Adrenal gland (tissue), 9 donors: ENCODE measurements at regions not wholly inside any gene's neighbourhood (a gene's known extent, or its start where the extent isn't known, plus 50 kb on each side); places are given as distances from the start of the nearest gene placed in this dataset.

ENCODE experiments used
- DNase-seq, 7 donors: peaks; one replicate each; pipeline ENCODE4 v3.0.0-alpha.2; 2019 to 2020
- H3K27ac ChIP-seq, 5 donors: fragments of 200-600 bp; sonication (generic) in 4 of 5; 1 replicate in 3 of 5; 2 replicates in 2 of 5; pipeline versions ENCODE4 v1.5.1 to v1.8.0; 2016 to 2020; ENCODE audit warnings: mild to moderate bottlenecking in 1 of 5
- H3K27me3 ChIP-seq: fragments of 200-600 bp; 2 replicates; pipeline ENCODE4 v1.8.0; 2021
- H3K36me3 ChIP-seq, 2 donors: fragments of 200-600 bp; replicated peaks in 1 of 2; 1 replicate in 1 of 2; 2 replicates in 1 of 2; pipeline versions ENCODE4 v1.5.1 to v1.8.0; 2018 to 2022
- H3K4me1 ChIP-seq, 2 donors: fragments of 200-600 bp; replicated peaks in 1 of 2; 1 replicate in 1 of 2; 2 replicates in 1 of 2; pipeline versions ENCODE4 v1.5.1 to v1.8.0; 2018 to 2021
- H3K4me3 ChIP-seq, 4 donors: fragments of 200-600 bp; sonication (generic) in 3 of 4; one replicate each; pipeline ENCODE4 v1.5.1; 2016 to 2018
- H3K9me3 ChIP-seq, 3 donors: fragments of 200-600 bp; sonication (generic) in 1 of 3; replicated peaks in 1 of 3; 1 replicate in 2 of 3; 2 replicates in 1 of 3; pipeline versions ENCODE4 v1.5.1 to v1.8.0; 2016 to 2021
- CTCF ChIP-seq, 6 experiments: fragments of 450-650 bp in 4 of 6; fragments of 200-600 bp in 2 of 6; sonication (generic) in 1 of 6; IDR thresholded peaks; 1 replicate in 5 of 6; 2 replicates in 1 of 6; pipeline versions ENCODE4 v1.5.1 to v1.8.0; 2016 to 2021; ENCODE audit warnings: antibody characterized with exemption in 6 of 6, mild to moderate bottlenecking in 2 of 6, moderate library complexity in 1 of 6
- POLR2A ChIP-seq, 2 donors: fragments of 450-650 bp; IDR thresholded peaks; one replicate each; pipeline ENCODE4 v1.6.1; 2017; ENCODE audit warnings: antibody characterized with exemption in 2 of 2, mild to moderate bottlenecking in 2 of 2, moderate library complexity in 1 of 2
- WGBS, 4 donors: extraction: QIAGEN DNeasy Blood & Tissue Kit in 2 of 4; methylation state at CpG; one replicate each; pipeline versions ENCODE4 v1.1.5 to v1.1.7; 2013 to 2017; 5-methylcytosine and 5-hydroxymethylcytosine counted together
- intact Hi-C, 2 donors: fragments of 100-400 bp; cut with DNase I; formaldehyde crosslinking; loops; one replicate each; pipeline versions ENCODE4 v1.14.1 to v1.15.0; 2022 to 2023
- donor health status: healthy with polysubstance abuse.
- donor health status: Bipolar disorder and iron deficiency.
- donor health status: DM: yes; HTN: yes; CAD: no.
- donor health status: DM: no; HTN: no; CAD: no.
- donor health status: DM: no; HTN: no; CAD: no.

GRCh38 chr11:29343465-29344333, 673.1 kb downstream of the KCNA4 start:
- peak; percentile 50 to 83 (median 68) for DNase-seq
- Histone ChIP-seq H3K4me1 (no peaks in the 10 kb centered on the region), H3K9me3 (no peaks in the 10 kb centered on the region), H3K4me3 (peak overlapping the region in 1 of 4 donors; percentile 23), H3K27me3 (no peaks in the 10 kb centered on the region), H3K27ac (no peak overlapping the region), H3K36me3 (no peaks in the 10 kb centered on the region)
- TF ChIP-seq POLR2A (IDR thresholded peaks at IDR 0.05) (no peak), CTCF (IDR thresholded peaks at IDR 0.05) (peak; percentile 48 to 89 (median 65))
- intact Hi-C loops: no loop called here
- 13 to 21% (median 19%) methylated on average over 8 of the region's 8 CpGs for WGBS, 4 donors

DNA sequence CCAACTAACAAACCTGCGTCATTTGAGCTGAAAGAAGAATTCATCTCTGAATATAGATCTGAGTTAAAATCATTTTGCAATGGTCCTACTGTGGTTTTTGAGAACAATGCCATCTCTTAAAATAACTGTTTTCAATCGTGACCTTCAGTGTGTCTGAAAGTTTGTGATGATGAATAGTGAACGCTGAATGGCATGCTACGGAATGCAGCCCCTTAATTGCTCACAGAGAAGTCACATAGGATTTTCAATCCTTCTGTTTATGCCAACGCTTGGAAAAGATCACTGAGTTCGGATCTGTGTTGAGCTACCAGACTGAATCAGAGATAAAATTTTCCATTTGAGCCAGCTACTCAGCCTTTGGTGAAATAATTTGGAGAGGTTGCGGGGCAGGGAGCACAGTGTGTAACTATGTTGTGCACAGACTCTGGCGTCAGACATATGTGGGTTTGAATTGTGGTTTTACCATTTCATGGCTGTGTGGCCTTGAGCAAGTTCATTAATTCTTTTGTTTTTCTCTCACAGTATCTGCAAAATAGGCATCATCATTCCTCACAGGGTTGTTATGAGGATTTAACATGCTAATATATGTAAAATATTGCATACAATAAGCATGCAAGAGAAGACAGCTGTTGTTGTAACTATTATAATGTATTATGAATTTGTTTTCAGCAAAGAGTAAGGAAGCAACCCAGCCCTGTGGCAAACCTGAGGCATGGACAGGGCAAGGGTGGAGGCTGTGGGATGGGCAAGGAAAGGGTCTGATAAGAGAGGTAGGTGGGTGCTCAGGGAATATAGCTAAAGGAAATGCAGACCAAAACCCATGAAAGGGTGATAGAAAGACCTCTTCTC, 679.9 kb downstream of the KCNA4 start:
- Histone ChIP-seq H3K27ac (no peak overlapping the region), H3K4me1 (no peaks in the 10 kb centered on the region), H3K36me3 (no peaks in the 10 kb centered on the region), H3K9me3 (no peaks in the 10 kb centered on the region), H3K4me3 (no peak overlapping the region), H3K27me3 (no peaks in the 10 kb centered on the region)
- 40 to 55% (median 41%) methylated on average over 8 of the region's 8 CpGs for WGBS, 4 donors
- TF ChIP-seq CTCF (IDR thresholded peaks at IDR 0.05) (no peak), POLR2A (IDR thresholded peaks at IDR 0.05) (no peak)
- no peak for DNase-seq
- intact Hi-C loops: no loop called here

DNA sequence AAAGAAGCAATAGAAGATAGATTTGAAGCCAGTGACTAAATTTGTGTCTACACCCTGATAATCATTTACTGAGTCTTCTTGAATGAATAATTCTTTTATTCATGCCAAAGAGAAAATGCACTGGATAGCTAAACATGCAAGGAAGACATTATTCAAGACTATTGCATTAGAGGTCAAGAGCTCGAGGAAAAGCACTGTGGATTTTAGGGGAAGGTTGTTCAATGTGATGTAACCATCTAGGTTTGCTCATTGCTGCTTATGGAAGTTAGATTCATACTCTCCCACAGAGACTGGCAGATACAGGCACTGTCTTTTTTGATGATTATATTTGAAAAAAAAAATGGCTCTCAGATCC, 682.1 kb downstream of the KCNA4 start:
- no peak for TF ChIP-seq CTCF (IDR thresholded peaks at IDR 0.05)
- no peak for TF ChIP-seq POLR2A (IDR thresholded peaks at IDR 0.05)
- Histone ChIP-seq H3K27ac (no peak overlapping the region), H3K4me3 (no peak overlapping the region), H3K4me1 (no peaks in the 10 kb centered on the region), H3K36me3 (no peaks in the 10 kb centered on the region), H3K9me3 (no peaks in the 10 kb centered on the region), H3K27me3 (no peaks in the 10 kb centered on the region)
- intact Hi-C loops: no loop called here
- DNase-seq: no peak
- 35 to 50% (median 41%) methylated on average over 1 of the region's 1 CpG for WGBS, 4 donors

GRCh38 chr11:29333993-29334775, 682.6 kb downstream of the KCNA4 start:
- no peak overlapping the region for H3K4me3 ChIP-seq
- no peak for DNase-seq
- no peaks in the 10 kb centered on the region for H3K4me1 ChIP-seq
- H3K9me3 ChIP-seq: no peaks in the 10 kb centered on the region
- WGBS, 4 donors: 33 to 37% (median 33%) methylated on average over 5 of the region's 5 CpGs
- no peak for TF ChIP-seq POLR2A (IDR thresholded peaks at IDR 0.05)
- TF ChIP-seq CTCF (IDR thresholded peaks at IDR 0.05): peak; percentile 15 to 53 (median 46)
- H3K36me3 ChIP-seq: no peaks in the 10 kb centered on the region
- no peak overlapping the region for H3K27ac ChIP-seq
- H3K27me3 ChIP-seq: no peaks in the 10 kb centered on the region
- intact Hi-C loops: no loop called here
